ENCODE measurements at regions not wholly inside any gene's neighbourhood (a gene's known extent, or its start where the extent isn't known, plus 50 kb on each side); places are given as distances from the start of the nearest gene placed in this dataset.

- Histone ChIP-seq H3K27ac (ENCODE audit: low read depth in 1 of 2, low read length in 2 of 2) (no peak overlapping the region), H3K9ac (ENCODE audit: low read depth in 1 of 2, low read length in 2 of 2) (no peak overlapping the region), H3K9me3 (ENCODE audit: control insufficient read depth in 4 of 4, low read length in 3 of 4) (peaks cover 0 to 4% (median 0%) of the 10 kb centered on the region in 4 donors), H3K4me1 (ENCODE audit: control insufficient read depth in 4 of 4, insufficient read depth in 4 of 4, low read length in 3 of 4) (no peaks in the 10 kb centered on the region), H3K36me3 (ENCODE audit: control insufficient read depth in 4 of 4, insufficient read depth in 3 of 4, low read depth in 1 of 4, low read length in 3 of 4) (no peaks in the 10 kb centered on the region), H3K27me3 (ENCODE audit: control insufficient read depth in 4 of 4, insufficient read depth in 4 of 4, low read length in 3 of 4) (no peaks in the 10 kb centered on the region), H3K4me3 (ENCODE audit: low read depth in 1 of 3, low read length in 3 of 3) (no peak overlapping the region)
- DNase-seq (ENCODE audit: low spot score): no peak
- TF ChIP-seq RXRA (IDR thresholded peaks at IDR 0.05) (no peak), FOXA2 (IDR thresholded peaks at IDR 0.05) (no peak), TAF1 (conservative IDR thresholded peaks at IDR 0.05) (no peak), HNF4G (IDR thresholded peaks at IDR 0.05) (no peak), SP1 (IDR thresholded peaks at IDR 0.05) (no peak), YY1 (IDR thresholded peaks at IDR 0.05) (no peak), EGR1 (IDR thresholded peaks at IDR 0.05; ENCODE audit: low read depth in 2 of 2) (no peak), JUND (IDR thresholded peaks at IDR 0.05) (no peak)
- WGBS: 81% methylated on average over 15 of the region's 15 CpGs
These were observed 276.8 kb upstream of the PFKP start for GRCh38 chr10:2790396-2791188.

DNA sequence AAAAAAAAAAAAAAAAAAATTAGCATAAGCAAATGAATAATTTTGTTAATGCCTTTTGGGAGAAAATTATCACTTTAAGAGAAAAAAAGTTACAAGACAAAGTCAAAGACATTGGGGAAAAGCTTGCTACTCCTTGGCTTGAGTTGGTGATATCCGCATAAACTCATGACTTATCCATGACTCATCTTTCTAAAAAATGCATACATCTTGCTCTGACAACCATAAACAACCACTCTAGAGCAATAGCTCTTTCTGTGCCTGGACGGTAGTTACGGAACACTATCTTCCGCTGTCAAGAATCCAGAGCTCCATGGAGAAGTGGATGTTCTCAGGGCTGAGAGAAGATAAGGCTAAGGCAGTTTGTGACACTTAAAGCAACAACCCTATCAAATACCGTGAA, 281.1 kb upstream of the PFKP start:
- H3K27ac ChIP-seq (ENCODE audit: low read depth in 1 of 2, low read length in 2 of 2): no peak overlapping the region
- WGBS: 79% methylated on average over 5 of the region's 5 CpGs

More for the DNA sequence above, 281.1 kb upstream of the PFKP start:
- Histone ChIP-seq H3K4me3 (ENCODE audit: low read depth in 1 of 3, low read length in 3 of 3) (no peak overlapping the region), H3K4me1 (ENCODE audit: control insufficient read depth in 4 of 4, insufficient read depth in 4 of 4, low read length in 3 of 4) (no peaks in the 10 kb centered on the region), H3K9me3 (ENCODE audit: control insufficient read depth in 4 of 4, low read length in 3 of 4) (no peaks in the 10 kb centered on the region), H3K27me3 (ENCODE audit: control insufficient read depth in 4 of 4, insufficient read depth in 4 of 4, low read length in 3 of 4) (no peaks in the 10 kb centered on the region), H3K9ac (ENCODE audit: low read depth in 1 of 2, low read length in 2 of 2) (no peak overlapping the region), H3K36me3 (ENCODE audit: control insufficient read depth in 4 of 4, insufficient read depth in 3 of 4, low read depth in 1 of 4, low read length in 3 of 4) (no peaks in the 10 kb centered on the region)
- no peak for DNase-seq (ENCODE audit: low spot score)
- TF ChIP-seq RAD21 (IDR thresholded peaks at IDR 0.05): no peak
- TF ChIP-seq TAF1 (conservative IDR thresholded peaks at IDR 0.05): no peak
- TF ChIP-seq ATF3 (IDR thresholded peaks at IDR 0.05): no peak
- no peak for TF ChIP-seq FOXA1 (IDR thresholded peaks at IDR 0.05)
- no peak for TF ChIP-seq JUND (IDR thresholded peaks at IDR 0.05)
- no peak for TF ChIP-seq EGR1 (IDR thresholded peaks at IDR 0.05; ENCODE audit: low read depth in 2 of 2)
- no peak for TF ChIP-seq ZBTB33 (IDR thresholded peaks at IDR 0.05)
- TF ChIP-seq, protein P1, sequence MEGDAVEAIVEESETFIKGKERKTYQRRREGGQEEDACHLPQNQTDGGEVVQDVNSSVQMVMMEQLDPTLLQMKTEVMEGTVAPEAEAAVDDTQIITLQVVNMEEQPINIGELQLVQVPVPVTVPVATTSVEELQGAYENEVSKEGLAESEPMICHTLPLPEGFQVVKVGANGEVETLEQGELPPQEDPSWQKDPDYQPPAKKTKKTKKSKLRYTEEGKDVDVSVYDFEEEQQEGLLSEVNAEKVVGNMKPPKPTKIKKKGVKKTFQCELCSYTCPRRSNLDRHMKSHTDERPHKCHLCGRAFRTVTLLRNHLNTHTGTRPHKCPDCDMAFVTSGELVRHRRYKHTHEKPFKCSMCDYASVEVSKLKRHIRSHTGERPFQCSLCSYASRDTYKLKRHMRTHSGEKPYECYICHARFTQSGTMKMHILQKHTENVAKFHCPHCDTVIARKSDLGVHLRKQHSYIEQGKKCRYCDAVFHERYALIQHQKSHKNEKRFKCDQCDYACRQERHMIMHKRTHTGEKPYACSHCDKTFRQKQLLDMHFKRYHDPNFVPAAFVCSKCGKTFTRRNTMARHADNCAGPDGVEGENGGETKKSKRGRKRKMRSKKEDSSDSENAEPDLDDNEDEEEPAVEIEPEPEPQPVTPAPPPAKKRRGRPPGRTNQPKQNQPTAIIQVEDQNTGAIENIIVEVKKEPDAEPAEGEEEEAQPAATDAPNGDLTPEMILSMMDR (IDR thresholded peaks at IDR 0.05; ENCODE audit: low read depth, low read length, missing input control): no peak
